HepG2 (cell line): ENCODE measurements at regions not wholly inside any gene's neighbourhood (a gene's known extent, or its start where the extent isn't known, plus 50 kb on each side); places are given as distances from the start of the nearest gene placed in this dataset.

Experiments used
- ATAC-seq: fragments of 200-7000 bp; cut with Tn5 transposase; 3 replicates; pipeline ENCODE4 v1.9.1; 2020; ENCODE audit warnings: mild to moderate bottlenecking, moderate library complexity
- BruUV-seq: library from RNA; stranded (reverse); fragments of 400-500 nt; replicated peaks from 2 replicates; lab custom pipeline; 2021; lab: Mats Ljungman, UMichigan
- CTCF ChIA-PET: fragments of 300-600 bp; formaldehyde crosslinking; extraction: SDS; loops from one replicate; lab custom pipeline; 2021; ENCODE audit warnings: low total read pairs, inconsistent platforms, low intra/inter-chr PET ratio; lab: Yijun Ruan, JAX
- POLR2A ChIA-PET: fragments of 350-600 bp; sonication (Branson Sonifier 250); formaldehyde crosslinking; loops from one replicate; lab custom pipeline; 2020; ENCODE audit warnings: antibody characterized with exemption, inconsistent platforms; lab: Yijun Ruan, JAX
- DNase-seq: peaks from one replicate; pipeline ENCODE4 v3.0.0-alpha.2; 2015; ENCODE audit warnings: low spot score
- FAIRE-seq: peaks from 3 replicates; lab custom pipeline; 2011; peaks lifted over from hg19 to GRCh38; lab: Jason Lieb, UNC
- H2AFZ ChIP-seq: one replicate; pipeline ENCODE4 v1.6.1; 2011; ENCODE audit warnings: low read length, inconsistent platforms
- H3K27ac ChIP-seq: fragments of 300-600 bp; 3 replicates; pipeline ENCODE4 v1.8.0; 2011; ENCODE audit warnings: mixed run types, mild to moderate bottlenecking, mixed read lengths, low read length, inconsistent platforms; ENCODE audit not compliant: insufficient read depth; ENCODE audit errors: extremely low read length
- H3K27me3 ChIP-seq, 2 experiments: fragments of 200-600 bp in 1 of 2; 2 replicates in 1 of 2; 3 replicates in 1 of 2; pipeline versions ENCODE4 v1.6.0 to v1.8.0; 2011; ENCODE audit warnings: low read length in 2 of 2, mild to moderate bottlenecking in 2 of 2, moderate library complexity in 2 of 2, inconsistent platforms in 1 of 2; ENCODE audit not compliant: insufficient read depth in 2 of 2, control insufficient read depth in 1 of 2
- H3K36me3 ChIP-seq, 2 experiments: fragments of 200-600 bp in 1 of 2; replicated peaks in 1 of 2; 2 replicates in 1 of 2; 3 replicates in 1 of 2; pipeline versions ENCODE4 v1.5.1 to v1.8.0; 2011; ENCODE audit warnings: low read length in 2 of 2, inconsistent platforms in 1 of 2; ENCODE audit not compliant: insufficient read depth in 2 of 2, control insufficient read depth in 1 of 2
- H3K4me1 ChIP-seq: 2 replicates; pipeline ENCODE4 v1.5.1; 2012; ENCODE audit warnings: low read length, inconsistent platforms; ENCODE audit not compliant: insufficient read depth
- H3K4me2 ChIP-seq: 2 replicates; pipeline ENCODE4 v1.6.0; 2011; ENCODE audit warnings: low read depth, low read length, inconsistent platforms
- H3K4me3 ChIP-seq, 3 experiments: fragments of 200-600 bp in 1 of 3; sonication (generic), shearing (Covaris generic) in 1 of 3; replicated peaks in 1 of 3; 2 replicates each; pipeline ENCODE4 v1.5.1; 2011 to 2016; ENCODE audit warnings: low read length in 3 of 3, inconsistent platforms in 2 of 3, low read depth in 2 of 3, mild to moderate bottlenecking in 2 of 3, control low read depth in 1 of 3, mixed read lengths in 1 of 3; ENCODE audit not compliant: insufficient read depth in 1 of 3
- H3K79me2 ChIP-seq: one replicate; pipeline ENCODE4 v1.6.1; 2011; ENCODE audit warnings: low read length, inconsistent platforms; ENCODE audit not compliant: insufficient read depth
- H3K9ac ChIP-seq: 2 replicates; pipeline ENCODE4 v1.6.0; 2011; ENCODE audit warnings: mild to moderate bottlenecking, low read depth, low read length, inconsistent platforms; ENCODE audit not compliant: insufficient read depth
- H3K9me3 ChIP-seq: 2 replicates; pipeline ENCODE4 v1.5.1; 2012; ENCODE audit warnings: mild to moderate bottlenecking, low read length
- H4K20me1 ChIP-seq: 2 replicates; pipeline ENCODE4 v1.6.0; 2011; ENCODE audit warnings: inconsistent platforms, mild to moderate bottlenecking, low read length, moderate library complexity; ENCODE audit not compliant: insufficient read depth
- CHD4 ChIP-seq: fragments of 200-600 bp; sonication (generic); IDR thresholded peaks from 2 replicates; pipeline ENCODE4 v1.7.0; 2017; ENCODE audit warnings: mild to moderate bottlenecking, low read length, borderline replicate concordance
- GPN1 ChIP-seq: sonication (generic); formaldehyde crosslinking; IDR thresholded peaks from 2 replicates; pipeline ENCODE4 v1.5.1; 2020; ENCODE audit warnings: missing genetic modification reagents, borderline replicate concordance
- HMG20A ChIP-seq: IDR thresholded peaks from 2 replicates; pipeline ENCODE4 v1.6.1; 2016; ENCODE audit warnings: borderline replicate concordance
- JARID2 ChIP-seq: sonication (generic); formaldehyde crosslinking; IDR thresholded peaks from 2 replicates; pipeline ENCODE4 v1.8.1; 2023; ENCODE audit warnings: missing genetic modification reagents, inconsistent platforms; ENCODE audit not compliant: insufficient replicate concordance
- MBNL3 ChIP-seq: fragments of 250-450 bp; sonication (Bioruptor Pico); conservative IDR thresholded peaks from 2 replicates; pipeline ENCODE4 v1.8.0; 2022; ENCODE audit warnings: mild to moderate bottlenecking, inconsistent platforms
- TBX3 ChIP-seq: fragments of 450-650 bp; IDR thresholded peaks from 2 replicates; pipeline ENCODE4 v1.6.1; 2017; ENCODE audit warnings: antibody characterized with exemption, mild to moderate bottlenecking, inconsistent platforms, borderline replicate concordance
- THYN1 ChIP-seq: sonication (generic); formaldehyde crosslinking; IDR thresholded peaks from 2 replicates; pipeline ENCODE4 v1.8.1; 2023; ENCODE audit warnings: low read depth, mild to moderate bottlenecking, moderate library complexity, missing genetic modification reagents, borderline replicate concordance
- ZNF180 ChIP-seq: sonication (generic); formaldehyde crosslinking; IDR thresholded peaks from 2 replicates; pipeline ENCODE4 v1.4.0; 2020; ENCODE audit warnings: low read depth, missing genetic modification reagents, borderline replicate concordance
- ZNF652 ChIP-seq: IDR thresholded peaks from 2 replicates; pipeline ENCODE4 v1.6.1; 2016; ENCODE audit warnings: low read depth, borderline replicate concordance
- WGBS: methylation state at CpG from one replicate; pipeline ENCODE4 v1.1.6; 2017; ENCODE audit warnings: low lambda C conversion rate; 5-methylcytosine and 5-hydroxymethylcytosine counted together
- in situ Hi-C: cut with HindIII; loops from 2 replicates; pipeline ENCODE4 v1.10.0; 2017; ENCODE audit warnings: low pct_unique_long_range_greater_than_20kb; ENCODE audit not compliant: extremely low pct_ligation_motif_present
- intact Hi-C: fragments of 100-400 bp; cut with micrococcal nuclease; formaldehyde crosslinking; loops from one replicate; pipeline ENCODE4 v1.10.0; 2022; ENCODE audit not compliant: unreplicated experiment
- small RNA-seq, 3 experiments: library from RNA; depleted of rRNA; stranded (forward); fragments of <200 nt; gene quantifications; one replicate each; pipeline ENCODE3, GENCODE V24; 2012; ENCODE audit warnings: low read depth in 2 of 3, low replicate concordance in 1 of 3; ENCODE audit not compliant: insufficient read length in 3 of 3, insufficient read depth in 2 of 3
- TF ChIP-seq, protein P1 (sequence below): sonication (generic); formaldehyde crosslinking; IDR thresholded peaks from 2 replicates; pipeline ENCODE4 v1.4.0; 2020; ENCODE audit warnings: missing genetic modification reagents, borderline replicate concordance
- TF ChIP-seq, protein P2 (sequence below): sonication (generic); formaldehyde crosslinking; IDR thresholded peaks from 2 replicates; pipeline ENCODE4 v1.5.1; 2020; ENCODE audit warnings: mild to moderate bottlenecking, missing genetic modification reagents
- TF ChIP-seq, protein P3 (sequence below): sonication (generic); formaldehyde crosslinking; IDR thresholded peaks from 2 replicates; pipeline ENCODE4 v1.5.0; 2020; ENCODE audit warnings: missing genetic modification reagents, mild to moderate bottlenecking, borderline replicate concordance

GRCh38 chr4:8921465-8921864 is 49.8 kb upstream of the HMX1 start:
- no peak for DNase-seq
- Histone ChIP-seq H3K9me3 (no peaks in the 10 kb centered on the region), H3K4me1 (no peaks in the 10 kb centered on the region), H2AFZ (no peak overlapping the region), H3K4me2 (no peak overlapping the region), H3K27ac (no peak overlapping the region), H3K79me2 (no peaks in the 10 kb centered on the region), H4K20me1 (0 out of 2 replicates have a peak, but pooled peaks cover 3% of the 10 kb centered on the region), H3K4me3 (no peak overlapping the region), H3K27me3 (peaks cover 1 to 5% of the 10 kb centered on the region in 2 experiments; a peak in 3 of 5 replicates), H3K9ac (no peak overlapping the region), H3K36me3 (no peaks in the 10 kb centered on the region)
- no peak for ATAC-seq
- intact Hi-C loops (no loop called here), in situ Hi-C loops (no loop called here)
- TF ChIP-seq GPN1 (CRISPR knock-in tag) (no peak), ZNF652 (CRISPR knock-in tag) (no peak), THYN1 (no peak), HMG20A (CRISPR knock-in tag) (no peak), MBNL3 (CRISPR knock-in tag) (no peak), TBX3 (no peak), JARID2 (no peak), CHD4 (no peak), ZNF180 (CRISPR knock-in tag) (no peak)
- TF ChIP-seq, protein P1, sequence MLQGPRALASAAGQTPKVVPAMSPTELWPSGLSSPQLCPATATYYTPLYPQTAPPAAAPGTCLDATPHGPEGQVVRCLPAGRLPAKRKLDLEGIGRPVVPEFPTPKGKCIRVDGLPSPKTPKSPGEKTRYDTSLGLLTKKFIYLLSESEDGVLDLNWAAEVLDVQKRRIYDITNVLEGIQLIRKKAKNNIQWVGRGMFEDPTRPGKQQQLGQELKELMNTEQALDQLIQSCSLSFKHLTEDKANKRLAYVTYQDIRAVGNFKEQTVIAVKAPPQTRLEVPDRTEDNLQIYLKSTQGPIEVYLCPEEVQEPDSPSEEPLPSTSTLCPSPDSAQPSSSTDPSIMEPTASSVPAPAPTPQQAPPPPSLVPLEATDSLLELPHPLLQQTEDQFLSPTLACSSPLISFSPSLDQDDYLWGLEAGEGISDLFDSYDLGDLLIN (CRISPR knock-in tag): no peak
- TF ChIP-seq, protein P2, sequence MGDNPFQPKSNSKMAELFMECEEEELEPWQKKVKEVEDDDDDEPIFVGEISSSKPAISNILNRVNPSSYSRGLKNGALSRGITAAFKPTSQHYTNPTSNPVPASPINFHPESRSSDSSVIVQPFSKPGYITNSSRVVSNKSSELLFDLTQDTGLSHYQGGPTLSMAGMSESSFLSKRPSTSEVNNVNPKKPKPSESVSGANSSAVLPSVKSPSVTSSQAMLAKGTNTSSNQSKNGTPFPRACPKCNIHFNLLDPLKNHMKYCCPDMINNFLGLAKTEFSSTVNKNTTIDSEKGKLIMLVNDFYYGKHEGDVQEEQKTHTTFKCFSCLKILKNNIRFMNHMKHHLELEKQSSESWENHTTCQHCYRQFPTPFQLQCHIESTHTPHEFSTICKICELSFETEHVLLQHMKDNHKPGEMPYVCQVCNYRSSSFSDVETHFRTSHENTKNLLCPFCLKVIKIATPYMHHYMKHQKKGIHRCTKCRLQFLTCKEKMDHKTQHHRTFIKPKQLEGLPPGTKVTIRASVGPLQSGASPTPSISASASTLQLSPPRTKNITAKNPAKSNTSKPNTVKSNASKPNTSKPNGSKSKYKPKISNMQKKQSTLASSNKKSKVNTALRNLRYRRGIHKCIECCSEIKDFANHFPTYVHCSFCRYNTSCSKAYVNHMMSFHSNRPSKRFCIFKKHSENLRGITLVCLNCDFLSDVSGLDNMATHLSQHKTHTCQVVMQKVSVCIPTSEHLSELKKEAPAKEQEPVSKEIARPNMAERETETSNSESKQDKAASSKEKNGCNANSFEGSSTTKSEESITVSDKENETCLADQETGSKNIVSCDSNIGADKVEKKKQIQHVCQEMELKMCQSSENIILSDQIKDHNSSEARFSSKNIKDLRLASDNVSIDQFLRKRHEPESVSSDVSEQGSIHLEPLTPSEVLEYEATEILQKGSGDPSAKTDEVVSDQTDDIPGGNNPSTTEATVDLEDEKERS (CRISPR knock-in tag): no peak
- TF ChIP-seq, protein P3, sequence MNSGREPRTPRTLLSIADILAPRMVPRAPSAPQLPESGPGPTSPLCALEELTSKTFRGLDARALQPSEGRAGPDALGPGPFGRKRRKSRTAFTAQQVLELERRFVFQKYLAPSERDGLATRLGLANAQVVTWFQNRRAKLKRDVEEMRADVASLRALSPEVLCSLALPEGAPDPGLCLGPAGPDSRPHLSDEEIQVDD (CRISPR knock-in tag): no peak
- no peak for FAIRE-seq
- no TSS peak for BruUV-seq
- CTCF ChIA-PET: no interaction called here
- WGBS: 9% methylated on average over 2 of the region's 3 CpGs
- POLR2A ChIA-PET: no interaction called here

Small RNA genes lying in the stretch of these regions (small RNA-seq; reads per million reads assigned to genes)
- gene SNRPCP16: 0 reads per million in 3 experiments
